Astrocyte of the cerebellum (primary cell): ENCODE measurements at regions not wholly inside any gene's neighbourhood (a gene's known extent, or its start where the extent isn't known, plus 50 kb on each side); places are given as distances from the start of the nearest gene placed in this dataset.

ENCODE experiments used
- DNase-seq: peaks from one replicate; pipeline ENCODE4 v3.0.0-alpha.2; 2011; ENCODE audit warnings: low read depth
- H3K4me3 ChIP-seq: 2 replicates; pipeline ENCODE4 v1.5.1; 2011; ENCODE audit warnings: mild to moderate bottlenecking, low read depth, low read length, moderate library complexity
- in situ Hi-C: cut with HindIII; loops from 2 replicates; pipeline ENCODE4 v1.10.0; 2017; ENCODE audit warnings: low sequenced_read_pairs
- TF ChIP-seq, protein P1 (sequence below): IDR thresholded peaks from 2 replicates; pipeline ENCODE4 v1.5.1; 2012; ENCODE audit warnings: low read length, low read depth, moderate library complexity, mild to moderate bottlenecking; ENCODE audit errors: missing control alignments

DNA sequence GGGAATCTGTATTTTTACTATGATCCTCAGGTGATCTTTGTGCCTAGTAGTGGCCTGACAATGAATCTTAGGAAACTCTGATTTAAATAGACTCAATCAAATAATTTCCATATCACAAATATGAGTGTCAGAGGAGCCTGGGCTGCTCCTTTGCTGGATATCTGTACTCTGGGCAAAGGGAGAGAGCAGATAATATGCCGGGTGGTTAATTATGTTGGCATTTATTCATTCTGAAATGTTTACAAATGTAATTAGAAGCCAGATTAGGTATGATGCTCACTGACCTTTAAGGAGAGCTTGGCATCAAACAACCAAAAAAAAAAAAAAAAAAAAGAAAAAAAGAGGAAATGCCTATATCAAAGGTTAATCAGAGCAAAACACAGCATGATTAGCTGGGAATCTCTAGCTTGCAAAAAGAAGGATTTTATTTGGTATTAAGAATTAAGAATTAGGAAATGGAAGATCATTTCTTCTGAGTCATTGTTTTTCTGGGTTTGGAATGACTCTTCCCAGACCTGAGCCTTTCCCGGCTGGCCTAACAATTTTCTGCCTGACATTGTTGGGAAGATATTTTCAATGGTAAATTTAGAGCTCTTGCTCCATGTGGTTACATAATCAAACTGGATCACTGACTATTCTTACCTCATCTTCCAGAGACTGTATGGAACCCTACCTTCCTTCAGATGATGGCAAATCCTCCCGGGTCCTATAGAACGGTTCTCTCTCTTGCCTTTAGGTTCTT, 365.3 kb downstream of the REEP3 start:
- no peak for DNase-seq
- no peak overlapping the region for H3K4me3 ChIP-seq
- TF ChIP-seq, protein P1, sequence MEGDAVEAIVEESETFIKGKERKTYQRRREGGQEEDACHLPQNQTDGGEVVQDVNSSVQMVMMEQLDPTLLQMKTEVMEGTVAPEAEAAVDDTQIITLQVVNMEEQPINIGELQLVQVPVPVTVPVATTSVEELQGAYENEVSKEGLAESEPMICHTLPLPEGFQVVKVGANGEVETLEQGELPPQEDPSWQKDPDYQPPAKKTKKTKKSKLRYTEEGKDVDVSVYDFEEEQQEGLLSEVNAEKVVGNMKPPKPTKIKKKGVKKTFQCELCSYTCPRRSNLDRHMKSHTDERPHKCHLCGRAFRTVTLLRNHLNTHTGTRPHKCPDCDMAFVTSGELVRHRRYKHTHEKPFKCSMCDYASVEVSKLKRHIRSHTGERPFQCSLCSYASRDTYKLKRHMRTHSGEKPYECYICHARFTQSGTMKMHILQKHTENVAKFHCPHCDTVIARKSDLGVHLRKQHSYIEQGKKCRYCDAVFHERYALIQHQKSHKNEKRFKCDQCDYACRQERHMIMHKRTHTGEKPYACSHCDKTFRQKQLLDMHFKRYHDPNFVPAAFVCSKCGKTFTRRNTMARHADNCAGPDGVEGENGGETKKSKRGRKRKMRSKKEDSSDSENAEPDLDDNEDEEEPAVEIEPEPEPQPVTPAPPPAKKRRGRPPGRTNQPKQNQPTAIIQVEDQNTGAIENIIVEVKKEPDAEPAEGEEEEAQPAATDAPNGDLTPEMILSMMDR = no peak
- in situ Hi-C loops = no loop called here

DNA sequence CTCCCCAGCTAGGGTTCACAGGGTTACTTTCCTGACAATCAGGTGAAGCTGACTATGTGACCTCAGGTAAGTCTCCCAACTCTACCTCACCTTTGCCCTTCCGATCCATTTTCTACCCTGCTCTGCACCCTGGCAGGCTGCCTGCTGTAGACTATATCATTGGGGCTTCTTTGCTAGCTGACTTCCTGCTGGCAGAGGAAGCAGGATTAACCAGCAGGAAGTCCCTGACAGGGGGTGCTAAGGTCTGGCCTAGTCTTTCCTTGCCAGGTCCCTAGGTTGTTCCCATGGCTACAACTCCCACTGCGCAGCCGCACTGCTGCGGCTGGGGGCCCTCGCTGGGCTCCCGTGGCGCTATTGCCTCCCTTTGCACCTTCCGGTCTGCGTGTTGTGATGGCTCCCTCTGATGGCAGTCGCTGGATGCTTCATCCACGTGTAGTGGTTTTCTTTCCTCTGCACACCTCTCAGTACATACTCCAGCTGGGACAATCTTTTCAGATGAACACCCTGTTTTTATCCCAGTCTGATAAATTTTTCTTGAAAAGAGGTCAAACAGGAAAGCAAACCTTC, 365.9 kb downstream of the REEP3 start:
- in situ Hi-C loops = no loop called here
- no peak for DNase-seq
- TF ChIP-seq, protein P1 = no peak
- H3K4me3 ChIP-seq = no peak overlapping the region

DNA sequence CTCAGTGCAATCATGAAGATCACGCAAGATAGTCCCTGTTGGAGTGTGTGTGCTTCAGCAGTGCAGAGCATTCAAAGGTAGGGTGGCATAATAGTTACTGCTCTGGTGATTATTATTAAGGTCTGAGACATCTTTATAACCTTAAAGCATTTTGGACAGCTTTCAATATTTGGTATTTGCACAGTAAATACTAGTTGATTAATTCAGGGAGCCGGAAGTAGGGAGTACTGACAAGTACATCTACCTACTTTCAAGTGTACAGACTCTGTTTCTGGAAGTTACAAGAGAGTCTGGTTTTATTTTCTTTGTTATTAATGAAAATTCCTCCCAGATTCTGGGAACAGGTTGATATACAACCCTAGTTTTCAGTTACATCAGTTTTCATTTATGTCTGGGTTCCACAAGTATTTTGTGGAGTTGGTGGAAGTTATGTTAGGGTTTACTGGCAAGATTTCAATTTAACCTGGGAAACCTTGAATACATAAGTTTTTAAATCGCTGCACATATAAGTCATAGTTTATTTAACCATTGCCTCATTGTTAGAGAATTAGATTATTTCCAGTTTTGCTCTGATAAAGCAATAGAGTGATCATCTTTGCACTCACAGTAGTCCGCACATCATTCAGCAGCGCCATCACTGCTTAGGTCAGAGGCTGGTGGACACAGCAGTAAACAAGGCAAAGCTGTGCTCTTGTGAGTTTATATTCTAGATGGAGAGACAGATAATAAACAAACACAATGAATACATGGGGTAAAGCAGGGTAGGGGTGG, 366.6 kb downstream of the REEP3 start:
- H3K4me3 ChIP-seq = no peak overlapping the region
- in situ Hi-C loops = no loop called here
- TF ChIP-seq, protein P1 = no peak
- no peak for DNase-seq

DNA sequence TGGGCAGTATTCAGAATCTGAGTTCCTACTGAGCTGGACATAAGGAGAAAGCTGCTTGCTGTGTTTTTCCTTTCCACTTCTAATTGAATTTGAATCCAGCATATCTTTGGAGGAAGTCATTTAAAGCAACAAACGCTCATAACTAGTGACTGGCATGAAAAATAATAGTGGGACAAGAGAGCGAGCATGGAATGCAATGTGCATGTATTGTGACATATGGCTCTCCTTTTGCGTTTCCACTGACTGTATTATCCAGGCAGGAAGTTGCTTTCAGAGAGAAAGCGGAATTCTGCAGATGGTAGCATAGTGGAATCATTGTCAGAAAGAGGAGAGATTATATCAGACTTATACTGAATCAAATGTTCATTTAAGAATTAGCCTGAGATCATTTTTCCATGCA, 368.6 kb downstream of the REEP3 start:
- no peak for DNase-seq
- TF ChIP-seq, protein P1 = no peak
- H3K4me3 ChIP-seq = no peak overlapping the region
- in situ Hi-C loops = no loop called here

DNA sequence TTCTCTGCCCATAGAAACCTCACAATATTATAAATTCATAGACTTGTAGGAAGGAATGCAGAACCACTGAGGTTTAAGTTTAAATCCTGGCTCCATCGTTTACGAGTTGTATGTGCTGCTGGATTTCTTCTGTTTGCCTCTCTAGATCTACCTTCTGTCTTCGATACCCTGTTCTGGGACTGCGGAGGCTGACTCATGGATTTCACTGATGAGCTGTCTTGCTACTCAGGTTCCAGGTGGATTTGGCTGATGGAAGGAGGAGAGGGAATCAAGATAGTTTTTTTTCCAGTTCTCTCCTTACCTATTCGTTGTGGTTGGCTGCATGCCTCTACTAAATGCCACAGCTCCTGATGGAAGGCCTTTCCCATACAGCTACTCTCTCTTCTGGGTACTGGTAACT, 375.8 kb downstream of the REEP3 start:
- TF ChIP-seq, protein P1 = no peak
- in situ Hi-C loops = no loop called here
- DNase-seq = no peak
- no peak overlapping the region for H3K4me3 ChIP-seq

DNA sequence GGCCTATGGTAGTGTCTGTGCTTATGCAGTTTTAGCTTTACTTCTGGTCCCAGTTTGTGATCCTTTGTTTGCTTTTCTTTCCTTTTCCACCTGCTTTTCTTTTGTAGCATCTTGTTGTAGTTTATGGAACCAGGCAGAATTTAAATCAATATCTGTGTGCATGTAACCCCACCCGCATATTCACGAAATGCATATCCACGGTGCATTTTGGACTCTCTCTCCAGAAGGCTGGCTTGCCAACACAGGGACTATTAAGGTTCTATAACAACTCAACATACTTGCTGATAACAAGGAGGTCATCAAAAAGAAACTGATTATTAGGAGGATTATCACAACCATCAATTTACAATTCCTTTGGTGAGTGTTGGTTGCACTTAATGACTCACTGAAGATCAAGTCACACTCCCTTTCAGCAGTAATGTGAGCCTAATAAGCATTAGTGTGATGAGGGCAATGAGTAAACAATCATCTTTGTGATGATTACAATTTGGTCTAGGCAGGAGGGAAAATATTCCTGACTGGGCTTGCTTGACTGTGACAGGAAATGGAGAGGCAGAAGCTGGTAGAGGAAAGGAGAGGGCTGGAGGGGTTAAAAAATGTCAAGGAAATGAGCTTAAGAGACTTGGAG, 378.6 kb downstream of the REEP3 start:
- no peak for DNase-seq
- in situ Hi-C loops = no loop called here
- no peak overlapping the region for H3K4me3 ChIP-seq
- TF ChIP-seq, protein P1 = no peak
